GM10248 (cell line): ENCODE measurements at regions not wholly inside any gene's neighbourhood (a gene's known extent, or its start where the extent isn't known, plus 50 kb on each side); places are given as distances from the start of the nearest gene placed in this dataset.

Experiments
- CTCF ChIA-PET: fragments of 300-600 bp; sonication (Branson Sonifier 250); formaldehyde crosslinking; extraction: SDS; loops from one replicate; lab custom pipeline; 2021; ENCODE audit warnings: antibody characterized with exemption; lab: Yijun Ruan, JAX
- POLR2A ChIA-PET: fragments of 350-650 bp; sonication (Branson Sonifier 250); formaldehyde crosslinking; extraction: SDS; loops from one replicate; lab custom pipeline; 2020; ENCODE audit warnings: antibody characterized with exemption; lab: Yijun Ruan, JAX
- DNase-seq: peaks from one replicate; pipeline ENCODE4 v3.0.0; 2012; ENCODE audit errors: extremely low spot score
- TF ChIP-seq, protein P1 (sequence below): IDR thresholded peaks from 2 replicates; pipeline ENCODE4 v1.5.1; 2012; ENCODE audit warnings: mild to moderate bottlenecking, low read depth; ENCODE audit errors: extremely low read depth, missing control alignments, control extremely low read depth

DNA sequence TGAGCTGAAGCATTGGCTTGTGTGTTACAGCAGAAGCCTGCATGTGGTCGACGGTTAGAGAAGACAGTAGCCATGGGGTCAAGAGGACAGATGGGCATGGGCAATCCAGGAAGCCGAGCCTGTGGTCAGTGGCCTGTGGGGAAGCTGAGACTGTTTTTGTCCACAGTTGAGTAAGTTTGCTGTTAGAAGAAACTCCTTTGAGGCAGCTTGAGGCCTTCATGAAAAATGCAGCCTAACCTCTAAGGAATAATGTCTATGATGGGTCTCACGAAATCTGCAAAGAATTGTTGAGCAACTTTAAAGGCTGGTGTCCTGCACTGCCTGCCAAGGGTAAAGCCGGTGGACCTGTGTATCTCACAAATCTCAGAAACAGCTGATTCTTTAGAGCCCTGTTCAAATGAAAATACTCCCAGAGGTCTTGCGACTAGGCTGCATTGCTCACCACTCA, 322.4 kb downstream of the SETD4 start:
- DNase-seq, result no peak
- ChIA-PET POLR2A (no interaction called here), CTCF (interaction anchor here (1.5 kb wide), 1 partner anchor 32 kb away, joined by 3 read pairs; no protein-coding TSS in a partner anchor)
- TF ChIP-seq, protein P1, sequence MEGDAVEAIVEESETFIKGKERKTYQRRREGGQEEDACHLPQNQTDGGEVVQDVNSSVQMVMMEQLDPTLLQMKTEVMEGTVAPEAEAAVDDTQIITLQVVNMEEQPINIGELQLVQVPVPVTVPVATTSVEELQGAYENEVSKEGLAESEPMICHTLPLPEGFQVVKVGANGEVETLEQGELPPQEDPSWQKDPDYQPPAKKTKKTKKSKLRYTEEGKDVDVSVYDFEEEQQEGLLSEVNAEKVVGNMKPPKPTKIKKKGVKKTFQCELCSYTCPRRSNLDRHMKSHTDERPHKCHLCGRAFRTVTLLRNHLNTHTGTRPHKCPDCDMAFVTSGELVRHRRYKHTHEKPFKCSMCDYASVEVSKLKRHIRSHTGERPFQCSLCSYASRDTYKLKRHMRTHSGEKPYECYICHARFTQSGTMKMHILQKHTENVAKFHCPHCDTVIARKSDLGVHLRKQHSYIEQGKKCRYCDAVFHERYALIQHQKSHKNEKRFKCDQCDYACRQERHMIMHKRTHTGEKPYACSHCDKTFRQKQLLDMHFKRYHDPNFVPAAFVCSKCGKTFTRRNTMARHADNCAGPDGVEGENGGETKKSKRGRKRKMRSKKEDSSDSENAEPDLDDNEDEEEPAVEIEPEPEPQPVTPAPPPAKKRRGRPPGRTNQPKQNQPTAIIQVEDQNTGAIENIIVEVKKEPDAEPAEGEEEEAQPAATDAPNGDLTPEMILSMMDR, result no peak

- no peak for DNase-seq
- ChIA-PET CTCF (interaction anchor here (1.5 kb wide), 1 partner anchor 32 kb away, joined by 3 read pairs; no protein-coding TSS in a partner anchor), POLR2A (no interaction called here)
- TF ChIP-seq, protein P1, result no peak
Measured at GRCh38 chr21:35737449-35737848, 322.9 kb downstream of the SETD4 start.

DNA sequence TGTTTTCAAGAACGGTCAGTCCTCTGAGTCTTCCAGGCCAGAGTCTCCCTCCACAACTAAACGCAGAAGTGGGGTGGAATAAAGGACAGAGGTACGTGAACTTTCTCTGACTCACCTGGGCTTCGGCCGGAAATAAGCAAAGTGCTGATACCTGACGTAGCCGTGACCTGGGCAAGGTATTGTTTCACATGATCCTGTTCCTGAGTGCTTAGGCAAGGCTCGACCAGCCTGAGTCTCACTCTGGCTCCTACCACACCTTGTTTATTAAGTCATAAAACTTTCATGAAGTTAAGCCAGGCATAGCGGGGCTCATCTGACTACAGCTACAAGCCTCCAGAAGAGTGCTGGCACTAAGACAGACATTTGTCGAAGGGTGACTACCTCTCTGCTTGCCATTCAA, 327.5 kb downstream of the SETD4 start:
- no peak for DNase-seq
- TF ChIP-seq, protein P1, result no peak
- CTCF ChIA-PET, result no interaction called here
- POLR2A ChIA-PET, result no interaction called here

DNA sequence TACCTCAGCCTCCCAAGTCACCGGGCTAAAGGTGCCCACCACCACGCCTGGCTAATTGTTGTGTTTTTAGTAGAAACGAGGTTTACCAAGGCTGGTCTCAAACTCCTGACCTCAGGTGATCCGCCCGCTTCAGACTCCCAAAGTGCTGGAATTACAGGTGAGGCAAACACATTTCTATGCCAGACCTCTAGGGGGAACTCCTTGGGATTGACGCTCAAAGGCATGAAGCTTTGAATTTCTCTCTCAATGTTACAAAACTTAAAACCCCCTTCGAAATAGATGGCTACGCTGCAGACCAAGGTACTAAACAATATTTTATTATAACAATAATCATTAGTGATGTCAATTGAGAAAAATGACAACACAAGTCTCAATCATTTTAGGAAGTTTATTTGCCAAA, 330.0 kb downstream of the SETD4 start:
- no peak for DNase-seq
- POLR2A ChIA-PET, result no interaction called here
- CTCF ChIA-PET, result interaction anchor here (1.3 kb wide), 1 partner anchor 10 kb away, joined by 3 read pairs; no protein-coding TSS in a partner anchor
- TF ChIP-seq, protein P1, result no peak

GRCh38 chr21:35727830-35728229, 332.5 kb downstream of the SETD4 start:
- TF ChIP-seq, protein P1, result no peak
- DNase-seq, result no peak
- CTCF ChIA-PET, result no interaction called here
- POLR2A ChIA-PET, result no interaction called here

DNA sequence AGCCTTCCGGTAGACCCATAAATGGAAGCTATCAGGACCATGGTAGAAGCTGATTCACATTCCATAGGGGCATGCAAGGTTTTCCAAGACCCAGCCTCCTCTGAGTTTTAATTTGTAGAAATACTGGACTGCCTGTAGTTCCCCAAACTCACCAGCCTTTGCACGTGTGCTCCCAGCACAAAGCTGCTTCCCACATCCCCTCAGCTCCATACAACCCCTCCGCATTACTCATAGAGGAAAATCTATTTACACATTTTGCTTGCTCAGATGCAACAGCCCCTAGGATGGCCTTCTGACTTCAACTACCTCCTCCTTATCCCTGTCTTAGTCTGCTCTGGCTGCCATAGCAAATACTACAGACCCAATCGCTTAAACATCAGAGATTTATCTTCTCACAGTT, 336.2 kb downstream of the SETD4 start:
- CTCF ChIA-PET, result no interaction called here
- DNase-seq, result no peak
- POLR2A ChIA-PET, result no interaction called here
- TF ChIP-seq, protein P1, result no peak

DNA sequence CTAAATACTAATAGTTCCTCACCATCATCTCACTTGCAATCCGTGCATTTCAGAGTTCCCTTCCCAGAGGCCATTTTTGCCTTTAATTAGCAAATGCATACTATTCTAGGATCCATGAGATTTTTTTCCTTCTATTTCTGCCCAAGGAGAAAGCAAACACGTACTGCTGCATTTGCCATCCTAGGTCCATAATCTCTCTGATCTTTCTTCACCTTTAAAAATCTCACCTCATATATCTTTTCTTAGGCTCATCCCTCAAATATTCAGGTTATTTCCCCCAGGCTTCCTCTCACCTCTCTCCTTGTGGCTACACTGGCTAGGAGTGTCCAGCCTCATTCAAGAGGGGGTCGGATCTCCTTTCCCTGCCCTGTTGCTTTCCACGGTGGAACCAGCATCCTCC, 338.6 kb downstream of the SETD4 start:
- ChIA-PET POLR2A (no interaction called here), CTCF (no interaction called here)
- DNase-seq, result no peak
- TF ChIP-seq, protein P1, result no peak
